Erythroblast (primary cell): ENCODE measurements at regions not wholly inside any gene's neighbourhood (a gene's known extent, or its start where the extent isn't known, plus 50 kb on each side); places are given as distances from the start of the nearest gene placed in this dataset.
"Not testable (repeated sequence)": the region's sequence is repeated elsewhere in the genome, so short reads cannot be mapped to it uniquely, and the experiment has no call there.

Experiments used
- GATA1 ChIP-seq: IDR thresholded peaks from 2 replicates; pipeline ENCODE4 v1.6.1; 2011; ENCODE audit warnings: low read depth, mild to moderate bottlenecking, control low read depth, low read length, moderate library complexity
- POLR2A ChIP-seq: IDR thresholded peaks from 2 replicates; pipeline ENCODE4 v1.6.1; 2011; ENCODE audit warnings: mild to moderate bottlenecking, low read length

GRCh38 chr1:157317229-157317628 is 179.0 kb upstream of the ETV3 start:
- TF ChIP-seq POLR2A, GATA1: not testable (repeated sequence)
